AG04450 (cell line): ENCODE measurements at regions not wholly inside any gene's neighbourhood (a gene's known extent, or its start where the extent isn't known, plus 50 kb on each side); places are given as distances from the start of the nearest gene placed in this dataset.

ENCODE experiments used
- CTCF ChIA-PET: fragments of 300-600, 350-600 bp; formaldehyde crosslinking; extraction: SDS; loops from one replicate; lab custom pipeline; 2022; ENCODE audit warnings: antibody characterized with exemption, inconsistent platforms; lab: Charles Lee
- POLR2A ChIA-PET: fragments of 350-600 bp; formaldehyde crosslinking; extraction: SDS; loops from one replicate; lab custom pipeline; 2021; ENCODE audit warnings: antibody characterized with exemption, inconsistent platforms; lab: Yijun Ruan, JAX
- DNase-seq: peaks from one replicate; pipeline ENCODE4 v3.0.0-alpha.2; 2011; ENCODE audit warnings: low read depth, low spot score
- H3K27ac ChIP-seq: one replicate; pipeline ENCODE4 v1.5.1; 2012; ENCODE audit warnings: low read depth, low read length, control low read depth
- H3K27me3 ChIP-seq: one replicate; pipeline ENCODE4 v1.6.0; 2012; ENCODE audit warnings: low read length; ENCODE audit not compliant: control insufficient read depth, insufficient read depth
- H3K4me3 ChIP-seq: 2 replicates; pipeline ENCODE4 v1.5.1; 2011; ENCODE audit warnings: mild to moderate bottlenecking, low read depth, low read length, control low read depth
- H3K9me3 ChIP-seq: 2 replicates; pipeline ENCODE4 v1.5.1; 2012; ENCODE audit warnings: low read length; ENCODE audit not compliant: control insufficient read depth, insufficient read depth
- CTCF ChIP-seq: IDR thresholded peaks from 2 replicates; pipeline ENCODE4 v1.5.1; 2011; ENCODE audit warnings: low read depth, low read length, control low read depth, inconsistent platforms

- H3K9me3 ChIP-seq = no peaks in the 10 kb centered on the region
- TF ChIP-seq CTCF = no peak
- no peak overlapping the region for H3K27ac ChIP-seq
- H3K27me3 ChIP-seq = peaks cover 2% of the 10 kb centered on the region
- DNase-seq = no peak
- ChIA-PET CTCF (no interaction called here), POLR2A (no interaction called here)
- H3K4me3 ChIP-seq = no peak overlapping the region
Measured at GRCh38 chr6:14246876-14247275, 129.3 kb downstream of the CD83 start.

GRCh38 chr6:14250573-14250972 lies 133.0 kb downstream of the CD83 start:
- no peaks in the 10 kb centered on the region for H3K9me3 ChIP-seq
- no peak for TF ChIP-seq CTCF
- no peak overlapping the region for H3K27ac ChIP-seq
- POLR2A ChIA-PET = no interaction called here
- H3K27me3 ChIP-seq = peaks cover under 1% of the 10 kb centered on the region
- CTCF ChIA-PET = interaction anchor here (0.9 to 1.0 kb wide), 2 partner anchors 12 to 426 kb away, joined by 3 read pairs; no protein-coding TSS in a partner anchor
- DNase-seq = no peak
- H3K4me3 ChIP-seq = no peak overlapping the region

- ChIA-PET POLR2A (no interaction called here), CTCF (no interaction called here)
- TF ChIP-seq CTCF = no peak
- Histone ChIP-seq H3K9me3 (no peaks in the 10 kb centered on the region), H3K27me3 (peaks cover 6% of the 10 kb centered on the region), H3K4me3 (no peak overlapping the region), H3K27ac (no peak overlapping the region)
- DNase-seq = no peak
Measured at GRCh38 chr6:14252271-14252850, 134.8 kb downstream of the CD83 start.

GRCh38 chr6:14254505-14254904 lies 136.9 kb downstream of the CD83 start:
- no peak overlapping the region for H3K27ac ChIP-seq
- TF ChIP-seq CTCF = no peak
- H3K27me3 ChIP-seq = peaks cover 6% of the 10 kb centered on the region
- POLR2A ChIA-PET = interaction anchor here (0.7 kb wide), 1 partner anchor 33 kb away, joined by 4 read pairs; no protein-coding TSS in a partner anchor
- no peak for DNase-seq
- H3K4me3 ChIP-seq = no peak overlapping the region
- CTCF ChIA-PET = no interaction called here
- no peaks in the 10 kb centered on the region for H3K9me3 ChIP-seq

- no peak for DNase-seq
- ChIA-PET CTCF (no interaction called here), POLR2A (no interaction called here)
- peaks cover 6% of the 10 kb centered on the region for H3K27me3 ChIP-seq
- H3K27ac ChIP-seq = no peak overlapping the region
- no peak overlapping the region for H3K4me3 ChIP-seq
- TF ChIP-seq CTCF = no peak
- H3K9me3 ChIP-seq = peaks cover 5% of the 10 kb centered on the region
Measured at GRCh38 chr6:14255916-14256315, 138.3 kb downstream of the CD83 start.
